Thyroid gland (tissue), 4 donors: ENCODE measurements at regions not wholly inside any gene's neighbourhood (a gene's known extent, or its start where the extent isn't known, plus 50 kb on each side); places are given as distances from the start of the nearest gene placed in this dataset.

Source experiments
- POLR2A ChIP-seq, 2 donors: fragments of 450-650 bp; IDR thresholded peaks; one replicate each; pipeline ENCODE4 v1.6.1; 2017; ENCODE audit warnings: antibody characterized with exemption in 2 of 2, mild to moderate bottlenecking in 2 of 2, moderate library complexity in 1 of 2
- TF ChIP-seq, protein P1 (sequence below), 6 experiments: fragments of 200-600 bp in 3 of 6; fragments of 450-650 bp in 3 of 6; sonication (generic) in 3 of 6; IDR thresholded peaks; one replicate each; pipeline ENCODE4 v1.5.1; 2016 to 2019; ENCODE audit warnings: antibody characterized with exemption in 6 of 6, mild to moderate bottlenecking in 2 of 6, inconsistent platforms in 1 of 6, moderate library complexity in 1 of 6

DNA sequence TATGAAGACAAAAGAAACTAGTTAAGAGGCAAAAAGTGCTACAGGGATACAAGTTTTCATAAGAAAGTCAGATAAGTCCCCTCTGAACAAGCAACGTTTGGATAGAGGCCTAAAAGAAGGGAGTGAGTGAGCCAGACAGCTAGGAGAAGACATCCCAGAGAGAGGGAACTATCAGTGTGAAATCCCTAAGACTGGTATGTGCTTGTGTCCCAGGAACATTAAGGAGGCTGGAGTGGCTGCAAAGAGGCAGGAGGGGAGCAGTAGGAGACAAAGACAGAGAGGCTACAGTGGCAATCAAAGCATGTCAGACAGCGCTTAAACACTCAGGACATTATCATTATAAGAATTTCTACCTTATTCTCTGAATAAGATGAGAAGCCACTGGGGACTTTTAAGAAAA lies 139.1 kb upstream of the STK32A start:
- TF ChIP-seq, protein P1, sequence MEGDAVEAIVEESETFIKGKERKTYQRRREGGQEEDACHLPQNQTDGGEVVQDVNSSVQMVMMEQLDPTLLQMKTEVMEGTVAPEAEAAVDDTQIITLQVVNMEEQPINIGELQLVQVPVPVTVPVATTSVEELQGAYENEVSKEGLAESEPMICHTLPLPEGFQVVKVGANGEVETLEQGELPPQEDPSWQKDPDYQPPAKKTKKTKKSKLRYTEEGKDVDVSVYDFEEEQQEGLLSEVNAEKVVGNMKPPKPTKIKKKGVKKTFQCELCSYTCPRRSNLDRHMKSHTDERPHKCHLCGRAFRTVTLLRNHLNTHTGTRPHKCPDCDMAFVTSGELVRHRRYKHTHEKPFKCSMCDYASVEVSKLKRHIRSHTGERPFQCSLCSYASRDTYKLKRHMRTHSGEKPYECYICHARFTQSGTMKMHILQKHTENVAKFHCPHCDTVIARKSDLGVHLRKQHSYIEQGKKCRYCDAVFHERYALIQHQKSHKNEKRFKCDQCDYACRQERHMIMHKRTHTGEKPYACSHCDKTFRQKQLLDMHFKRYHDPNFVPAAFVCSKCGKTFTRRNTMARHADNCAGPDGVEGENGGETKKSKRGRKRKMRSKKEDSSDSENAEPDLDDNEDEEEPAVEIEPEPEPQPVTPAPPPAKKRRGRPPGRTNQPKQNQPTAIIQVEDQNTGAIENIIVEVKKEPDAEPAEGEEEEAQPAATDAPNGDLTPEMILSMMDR (IDR thresholded peaks at IDR 0.05) = no peak
- no peak for TF ChIP-seq POLR2A (IDR thresholded peaks at IDR 0.05)
